ENCODE measurements at regions not wholly inside any gene's neighbourhood (a gene's known extent, or its start where the extent isn't known, plus 50 kb on each side); places are given as distances from the start of the nearest gene placed in this dataset.

DNA sequence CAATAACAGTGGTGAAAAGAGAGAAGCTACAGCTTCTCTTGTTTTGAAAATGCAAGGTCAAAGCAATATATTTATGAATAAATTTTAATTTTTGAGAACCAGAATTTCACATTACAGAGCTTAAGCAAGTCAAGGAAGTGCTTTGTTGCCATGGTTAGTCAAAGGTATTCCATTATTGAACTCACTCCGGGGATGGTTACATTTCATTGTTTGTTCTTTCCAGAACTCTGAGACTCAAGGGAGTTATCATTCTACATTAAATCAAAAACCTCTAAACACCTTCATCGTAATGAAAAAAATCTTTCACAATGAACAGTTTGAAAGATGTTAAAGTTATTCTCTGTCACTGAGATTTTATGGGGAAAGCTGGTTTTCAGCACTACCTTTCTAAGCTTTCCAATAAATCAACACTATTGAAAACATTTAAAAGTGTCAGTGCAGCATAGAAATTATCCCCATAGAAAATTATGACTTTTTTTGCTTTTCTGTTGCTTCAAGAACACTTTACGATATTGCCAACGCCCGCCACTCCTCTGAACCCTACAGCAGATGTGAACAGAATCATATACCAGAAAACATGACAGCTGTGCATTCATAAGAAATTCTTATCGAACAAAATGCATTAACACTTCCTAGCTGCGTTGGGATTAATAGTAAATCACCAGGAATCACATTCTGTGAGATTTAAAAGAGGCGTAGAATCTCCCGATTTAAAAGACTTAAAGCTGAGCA, 83.0 kb downstream of the OTOL1 start:
- Histone ChIP-seq H3K4me3 (ENCODE audit: low read depth, low read length) (no peak overlapping the region), H3K27ac (no peak overlapping the region), H3K36me3 (no peaks in the 10 kb centered on the region), H3K27me3 (ENCODE audit: insufficient read depth, low read depth, severe bottlenecking) (no peaks in the 10 kb centered on the region), H3K9me3 (ENCODE audit: severe bottlenecking) (no peaks in the 10 kb centered on the region)
- TF ChIP-seq, protein P1, sequence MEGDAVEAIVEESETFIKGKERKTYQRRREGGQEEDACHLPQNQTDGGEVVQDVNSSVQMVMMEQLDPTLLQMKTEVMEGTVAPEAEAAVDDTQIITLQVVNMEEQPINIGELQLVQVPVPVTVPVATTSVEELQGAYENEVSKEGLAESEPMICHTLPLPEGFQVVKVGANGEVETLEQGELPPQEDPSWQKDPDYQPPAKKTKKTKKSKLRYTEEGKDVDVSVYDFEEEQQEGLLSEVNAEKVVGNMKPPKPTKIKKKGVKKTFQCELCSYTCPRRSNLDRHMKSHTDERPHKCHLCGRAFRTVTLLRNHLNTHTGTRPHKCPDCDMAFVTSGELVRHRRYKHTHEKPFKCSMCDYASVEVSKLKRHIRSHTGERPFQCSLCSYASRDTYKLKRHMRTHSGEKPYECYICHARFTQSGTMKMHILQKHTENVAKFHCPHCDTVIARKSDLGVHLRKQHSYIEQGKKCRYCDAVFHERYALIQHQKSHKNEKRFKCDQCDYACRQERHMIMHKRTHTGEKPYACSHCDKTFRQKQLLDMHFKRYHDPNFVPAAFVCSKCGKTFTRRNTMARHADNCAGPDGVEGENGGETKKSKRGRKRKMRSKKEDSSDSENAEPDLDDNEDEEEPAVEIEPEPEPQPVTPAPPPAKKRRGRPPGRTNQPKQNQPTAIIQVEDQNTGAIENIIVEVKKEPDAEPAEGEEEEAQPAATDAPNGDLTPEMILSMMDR (IDR thresholded peaks at IDR 0.05; ENCODE audit: low read depth, low read length), result no peak
- DNase-seq, result no peak

DNA sequence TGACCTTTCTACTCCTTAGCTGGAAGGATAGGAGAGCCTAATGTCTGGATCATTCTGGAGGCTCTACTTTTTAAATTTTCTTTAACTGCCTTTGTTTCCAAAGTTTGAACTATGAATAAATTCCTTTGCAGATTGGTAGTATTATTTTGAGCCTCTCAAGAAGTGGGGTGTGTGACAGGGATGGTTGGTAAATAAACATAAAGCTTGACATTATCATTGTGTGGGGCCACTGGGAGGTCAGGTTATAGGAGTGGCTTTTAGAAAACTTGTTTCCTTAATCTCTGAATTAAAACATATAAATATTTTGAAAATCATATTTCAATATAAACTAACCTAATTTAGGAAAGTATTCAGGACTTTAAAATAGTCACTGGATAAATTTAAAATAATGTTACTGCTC, 89.3 kb downstream of the OTOL1 start:
- H3K36me3 ChIP-seq, result no peaks in the 10 kb centered on the region
- H3K4me3 ChIP-seq (ENCODE audit: low read depth, low read length), result no peak overlapping the region
- TF ChIP-seq, protein P1 (IDR thresholded peaks at IDR 0.05; ENCODE audit: low read depth, low read length), result no peak
- no peak for DNase-seq
- no peaks in the 10 kb centered on the region for H3K27me3 ChIP-seq (ENCODE audit: insufficient read depth, low read depth, severe bottlenecking)
- H3K9me3 ChIP-seq (ENCODE audit: severe bottlenecking), result peaks cover 4% of the 10 kb centered on the region
- H3K27ac ChIP-seq, result no peak overlapping the region

DNA sequence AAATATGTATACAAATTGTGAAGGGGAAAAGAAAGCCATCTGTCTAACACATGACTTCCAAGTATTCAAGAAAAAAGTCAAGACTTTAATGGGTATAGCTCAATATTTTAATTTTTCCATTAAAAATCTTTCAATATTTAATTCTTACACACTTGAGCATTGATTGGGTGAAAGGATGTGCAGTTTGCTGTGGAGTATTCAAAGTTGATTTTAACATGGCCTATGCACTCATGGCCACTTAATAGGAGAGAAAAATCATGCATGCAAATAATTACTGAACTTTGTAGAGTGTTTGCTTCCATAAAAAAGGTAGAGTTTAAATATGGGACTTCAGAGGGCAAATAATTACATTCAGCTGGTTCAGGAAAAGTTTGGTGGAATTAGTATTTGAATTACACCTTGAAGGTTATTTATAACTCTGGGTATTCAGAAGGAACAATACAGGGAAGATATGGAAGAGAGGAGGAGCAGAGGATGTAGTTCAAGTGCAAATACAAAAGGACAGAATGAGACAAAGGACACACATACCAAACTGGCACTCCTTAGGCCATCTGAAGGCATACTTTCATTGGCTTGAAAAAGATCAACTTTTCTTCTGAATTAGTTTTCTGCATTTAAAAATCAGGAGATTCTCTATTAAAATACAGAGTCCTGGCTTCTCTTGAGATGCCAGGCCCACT, 90.1 kb downstream of the OTOL1 start:
- H3K27ac ChIP-seq, result no peak overlapping the region

GRCh38 chr3:161598639-161599038, 102.0 kb downstream of the OTOL1 start:
- TF ChIP-seq, protein P1 (IDR thresholded peaks at IDR 0.05; ENCODE audit: low read depth, low read length), result no peak
- Histone ChIP-seq H3K36me3 (no peaks in the 10 kb centered on the region), H3K27ac (no peak overlapping the region), H3K4me3 (ENCODE audit: low read depth, low read length) (no peak overlapping the region), H3K27me3 (ENCODE audit: insufficient read depth, low read depth, severe bottlenecking) (no peaks in the 10 kb centered on the region), H3K9me3 (ENCODE audit: severe bottlenecking) (no peaks in the 10 kb centered on the region)
- DNase-seq, result no peak

More for the DNA sequence above, 90.1 kb downstream of the OTOL1 start:
- Histone ChIP-seq H3K27me3 (ENCODE audit: insufficient read depth, low read depth, severe bottlenecking) (no peaks in the 10 kb centered on the region), H3K9me3 (ENCODE audit: severe bottlenecking) (peaks cover 4% of the 10 kb centered on the region), H3K4me3 (ENCODE audit: low read depth, low read length) (no peak overlapping the region), H3K36me3 (no peaks in the 10 kb centered on the region)
- TF ChIP-seq, protein P1 (IDR thresholded peaks at IDR 0.05; ENCODE audit: low read depth, low read length), result no peak
- DNase-seq, result no peak

DNA sequence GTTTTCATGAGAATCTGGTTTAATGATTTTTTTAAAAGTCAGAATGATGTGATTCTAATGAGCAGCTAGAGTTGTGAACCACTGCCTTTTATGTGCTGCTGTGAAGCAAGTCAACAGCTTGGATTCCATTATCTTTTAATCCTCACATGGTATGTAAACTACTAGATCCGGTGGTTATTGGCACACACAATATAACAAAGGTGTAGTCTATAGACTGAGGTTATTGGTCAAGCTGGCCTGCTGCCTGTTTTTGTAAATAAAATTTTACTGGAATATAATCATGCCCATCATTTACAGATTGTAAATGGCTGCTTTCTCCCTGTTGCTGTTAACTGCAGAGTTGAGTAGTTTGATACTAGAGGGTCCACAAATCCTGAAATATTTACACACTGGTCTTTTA, 103.1 kb downstream of the OTOL1 start:
- Histone ChIP-seq H3K27me3 (ENCODE audit: insufficient read depth, low read depth, severe bottlenecking) (no peaks in the 10 kb centered on the region), H3K27ac (no peak overlapping the region), H3K36me3 (no peaks in the 10 kb centered on the region), H3K9me3 (ENCODE audit: severe bottlenecking) (no peaks in the 10 kb centered on the region), H3K4me3 (ENCODE audit: low read depth, low read length) (no peak overlapping the region)
- TF ChIP-seq, protein P1 (IDR thresholded peaks at IDR 0.05; ENCODE audit: low read depth, low read length), result no peak
- no peak for DNase-seq
